ENCODE measurements at regions not wholly inside any gene's neighbourhood (a gene's known extent, or its start where the extent isn't known, plus 50 kb on each side); places are given as distances from the start of the nearest gene placed in this dataset.

DNA sequence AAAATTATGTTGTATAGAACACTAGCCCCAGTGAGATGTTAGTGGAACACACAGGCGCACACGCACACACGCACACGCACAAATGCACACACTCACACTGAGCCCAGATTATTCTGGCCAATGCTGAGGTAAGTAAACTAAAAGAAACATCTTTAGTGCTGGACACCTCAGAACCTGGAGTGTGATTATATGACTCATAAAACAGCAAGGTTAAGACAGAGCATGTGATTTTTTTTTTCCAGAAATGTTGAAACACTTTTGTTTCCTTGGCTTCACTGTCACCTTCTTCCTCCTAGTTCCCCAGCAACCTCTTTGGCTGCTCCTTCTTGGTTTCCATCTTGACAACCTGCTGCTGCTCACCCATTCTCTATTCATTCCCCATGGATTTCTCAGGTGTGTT lies 141.0 kb upstream of the ALG10B start:
- H3K4me2 ChIP-seq (ENCODE audit: low read depth, low read length): no peak overlapping the region
- no peaks in the 10 kb centered on the region for H3K4me1 ChIP-seq (ENCODE audit: control insufficient read depth, insufficient read depth, low read length)
- WGBS, 2 experiments (ENCODE audit: extremely low coverage in 2 of 2, insufficient read length in 1 of 2): no CpG with 5 or more reads among the region's 4 CpGs
- no peak overlapping the region for H3K14ac ChIP-seq (replicated peaks; ENCODE audit: low read depth, low read length)
- no peak overlapping the region for H3K27ac ChIP-seq (ENCODE audit: insufficient read depth, low read length)
- no peak overlapping the region for H3K9ac ChIP-seq (ENCODE audit: low read depth, low read length)
- H2AK5ac ChIP-seq (ENCODE audit: low read depth, low read length): no peak overlapping the region
- H2BK5ac ChIP-seq (ENCODE audit: low read depth, low read length, poor library complexity, severe bottlenecking): no peak overlapping the region
- H3K36me3 ChIP-seq (ENCODE audit: control insufficient read depth, insufficient read depth, low read length): no peaks in the 10 kb centered on the region
- H3K4me3 ChIP-seq (ENCODE audit: insufficient read depth, low read depth, low read length): no peak overlapping the region
- no peak overlapping the region for H3K4ac ChIP-seq (ENCODE audit: low read depth, low read length)
- in situ Hi-C loops (cut with MboI; ENCODE audit: low sequenced_read_pairs): no loop called here
- no peak overlapping the region for H2BK120ac ChIP-seq (ENCODE audit: low read depth, low read length)
- dilution Hi-C loops (cut with HindIII; ENCODE audit: low sequenced_read_pairs, unreplicated experiment): no loop called here
- no peak overlapping the region for H2BK20ac ChIP-seq (ENCODE audit: low read depth, low read length)
- no peak overlapping the region for H2BK15ac ChIP-seq (ENCODE audit: low read depth, low read length)
- H4K8ac ChIP-seq (ENCODE audit: low read depth in 2 of 2, low read length in 2 of 2): no peak overlapping the region
- no peak overlapping the region for H2AFZ ChIP-seq (replicated peaks; ENCODE audit: low read length, poor library complexity)
- BruUV-seq (replicated peaks): no TSS peak
- H3K18ac ChIP-seq (ENCODE audit: low read depth, low read length): no peak overlapping the region
- no peaks in the 10 kb centered on the region for H3K9me1 ChIP-seq (ENCODE audit: insufficient read depth, low read length)
- H3K79me1 ChIP-seq (ENCODE audit: low read depth in 1 of 2, low read length in 2 of 2): no peaks in the 10 kb centered on the region
- no peaks in the 10 kb centered on the region for H3K27me3 ChIP-seq (ENCODE audit: control insufficient read depth, insufficient read depth, low read length)
- H4K5ac ChIP-seq (ENCODE audit: low read depth, low read length): no peak overlapping the region
- ATAC-seq (ENCODE audit: low read depth): no peak
- CTCF ChIA-PET: no interaction called here
- H4K20me1 ChIP-seq (ENCODE audit: insufficient read depth, low read length): no peaks in the 10 kb centered on the region
- no peak for DNase-seq
- TF ChIP-seq SMC3 (IDR thresholded peaks at IDR 0.05; ENCODE audit: low read depth, low read length) (no peak), CTCF (conservative IDR thresholded peaks at IDR 0.05; ENCODE audit: low read depth, low read length) (no peak), MAZ (IDR thresholded peaks at IDR 0.05; ENCODE audit: borderline replicate concordance, low read depth, low read length) (no peak), BHLHE40 (IDR thresholded peaks at IDR 0.05; ENCODE audit: low read depth, low read length) (no peak), NFE2L2 (IDR thresholded peaks at IDR 0.05; ENCODE audit: low read depth, low read length) (no peak), USF2 (IDR thresholded peaks at IDR 0.05; ENCODE audit: low read depth, low read length) (no peak), FOS (IDR thresholded peaks at IDR 0.05; ENCODE audit: low read depth, low read length) (no peak), CEBPB (IDR thresholded peaks at IDR 0.05; ENCODE audit: low read depth, low read length) (no peak), RFX5 (IDR thresholded peaks at IDR 0.05; ENCODE audit: low read depth, low read length) (no peak), MXI1 (IDR thresholded peaks at IDR 0.05; ENCODE audit: borderline replicate concordance, low read depth, low read length) (no peak), MAFK (IDR thresholded peaks at IDR 0.05; ENCODE audit: low read depth, low read length) (no peak), POLR2A (IDR thresholded peaks at IDR 0.05; ENCODE audit: low read depth, low read length) (no peak), RAD21 (IDR thresholded peaks at IDR 0.05; ENCODE audit: low read length) (no peak), RCOR1 (IDR thresholded peaks at IDR 0.05; ENCODE audit: insufficient replicate concordance, low read length) (no peak), CHD1 (IDR thresholded peaks at IDR 0.05; ENCODE audit: low read depth, low read length) (no peak)
- TF ChIP-seq, protein P1, sequence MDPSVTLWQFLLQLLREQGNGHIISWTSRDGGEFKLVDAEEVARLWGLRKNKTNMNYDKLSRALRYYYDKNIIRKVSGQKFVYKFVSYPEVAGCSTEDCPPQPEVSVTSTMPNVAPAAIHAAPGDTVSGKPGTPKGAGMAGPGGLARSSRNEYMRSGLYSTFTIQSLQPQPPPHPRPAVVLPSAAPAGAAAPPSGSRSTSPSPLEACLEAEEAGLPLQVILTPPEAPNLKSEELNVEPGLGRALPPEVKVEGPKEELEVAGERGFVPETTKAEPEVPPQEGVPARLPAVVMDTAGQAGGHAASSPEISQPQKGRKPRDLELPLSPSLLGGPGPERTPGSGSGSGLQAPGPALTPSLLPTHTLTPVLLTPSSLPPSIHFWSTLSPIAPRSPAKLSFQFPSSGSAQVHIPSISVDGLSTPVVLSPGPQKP (IDR thresholded peaks at IDR 0.05; ENCODE audit: borderline replicate concordance, low read depth, low read length): no peak
- no peak overlapping the region for H4K91ac ChIP-seq (ENCODE audit: insufficient read depth, low read depth, low read length)
- H3K56ac ChIP-seq (ENCODE audit: extremely low read depth, insufficient read depth, low read length): no peak overlapping the region
- peaks cover 5% of the 10 kb centered on the region; the same call in 1 of the 2 replicates for H3K9me3 ChIP-seq (ENCODE audit: control insufficient read depth, insufficient read depth, low read length)
- intact Hi-C loops (cut with micrococcal nuclease): no loop called here
- H3K23ac ChIP-seq (ENCODE audit: low read depth, low read length): no peak overlapping the region
- POLR2A ChIA-PET (ENCODE audit: unreplicated experiment): no interaction called here
- no peak overlapping the region for H2AK9ac ChIP-seq (replicated peaks; ENCODE audit: low read depth, low read length, poor library complexity)
